ENCODE measurements at regions not wholly inside any gene's neighbourhood (a gene's known extent, or its start where the extent isn't known, plus 50 kb on each side); places are given as distances from the start of the nearest gene placed in this dataset.

- Histone ChIP-seq H3K27me3 (ENCODE audit: insufficient read depth) (no peaks in the 10 kb centered on the region; the same call in 1 of the 2 replicates), H3K4me2 (no peak overlapping the region), H3K27ac (ENCODE audit: low read depth in 2 of 2, low read length in 1 of 2) (no peak overlapping the region), H3K4me3 (ENCODE audit: low read depth in 2 of 2, low read length in 1 of 2) (no peak overlapping the region), H3K36me3 (replicated peaks in 1 of 2; ENCODE audit: control insufficient read depth in 1 of 2, insufficient read depth in 2 of 2, low read length in 1 of 2) (no peaks in the 10 kb centered on the region), H3K4me1 (ENCODE audit: control insufficient read depth in 1 of 2, insufficient read depth in 2 of 2, low read depth in 1 of 2, low read length in 1 of 2) (no peaks in the 10 kb centered on the region), H3K9me2 (no peaks in the 10 kb centered on the region), H3K9me3 (no peaks in the 10 kb centered on the region), H4K20me1 (ENCODE audit: insufficient read depth) (no peaks in the 10 kb centered on the region), H2AFZ (ENCODE audit: low read depth) (no peak overlapping the region), H3K79me2 (ENCODE audit: insufficient read depth) (no peaks in the 10 kb centered on the region), H3K9ac (no peak overlapping the region), H3F3A (replicated peaks; ENCODE audit: insufficient read depth) (no peaks in the 10 kb centered on the region)
- DNase-seq = no peak
- ChIA-PET CTCF (interaction anchor here (0.7 to 1.1 kb wide), 2 partner anchors 177 to 559 kb away, joined by 3 read pairs; no protein-coding TSS in a partner anchor), POLR2A (no interaction called here)
- TF ChIP-seq CTCF (IDR thresholded peaks at IDR 0.05) (no peak), FOSL2 (IDR thresholded peaks at IDR 0.05; ENCODE audit: borderline replicate concordance, low read depth) (no peak), GABPA (IDR thresholded peaks at IDR 0.05; ENCODE audit: low read depth) (no peak), ELF1 (IDR thresholded peaks at IDR 0.05) (no peak), GATA2 (CRISPR knock-in tag; IDR thresholded peaks at IDR 0.05) (no peak), RAD21 (IDR thresholded peaks at IDR 0.05; ENCODE audit: low read length) (no peak), SIN3A (IDR thresholded peaks at IDR 0.05; ENCODE audit: borderline replicate concordance, low read depth, low read length) (no peak), MEF2A (IDR thresholded peaks at IDR 0.05; ENCODE audit: borderline replicate concordance, low read depth) (no peak), RXRA (IDR thresholded peaks at IDR 0.05; ENCODE audit: borderline replicate concordance, low read depth) (no peak), TEAD4 (IDR thresholded peaks at IDR 0.05; ENCODE audit: borderline replicate concordance, insufficient read depth) (no peak), RCOR1 (IDR thresholded peaks at IDR 0.05; ENCODE audit: low read length) (no peak), YY1 (IDR thresholded peaks at IDR 0.05; ENCODE audit: low read depth) (no peak), SMC3 (IDR thresholded peaks at IDR 0.05; ENCODE audit: low read depth, low read length) (no peak), NFIC (IDR thresholded peaks at IDR 0.05; ENCODE audit: borderline replicate concordance) (no peak), EP300 (IDR thresholded peaks at IDR 0.05; ENCODE audit: borderline replicate concordance in 1 of 2, low read depth in 1 of 2, low read length in 1 of 2) (no peak)
- TF ChIP-seq, protein P1, sequence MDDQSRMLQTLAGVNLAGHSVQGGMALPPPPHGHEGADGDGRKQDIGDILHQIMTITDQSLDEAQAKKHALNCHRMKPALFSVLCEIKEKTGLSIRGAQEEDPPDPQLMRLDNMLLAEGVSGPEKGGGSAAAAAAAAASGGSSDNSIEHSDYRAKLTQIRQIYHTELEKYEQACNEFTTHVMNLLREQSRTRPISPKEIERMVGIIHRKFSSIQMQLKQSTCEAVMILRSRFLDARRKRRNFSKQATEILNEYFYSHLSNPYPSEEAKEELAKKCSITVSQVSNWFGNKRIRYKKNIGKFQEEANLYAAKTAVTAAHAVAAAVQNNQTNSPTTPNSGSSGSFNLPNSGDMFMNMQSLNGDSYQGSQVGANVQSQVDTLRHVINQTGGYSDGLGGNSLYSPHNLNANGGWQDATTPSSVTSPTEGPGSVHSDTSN (IDR thresholded peaks at IDR 0.05) = no peak
- TF ChIP-seq, protein P2, sequence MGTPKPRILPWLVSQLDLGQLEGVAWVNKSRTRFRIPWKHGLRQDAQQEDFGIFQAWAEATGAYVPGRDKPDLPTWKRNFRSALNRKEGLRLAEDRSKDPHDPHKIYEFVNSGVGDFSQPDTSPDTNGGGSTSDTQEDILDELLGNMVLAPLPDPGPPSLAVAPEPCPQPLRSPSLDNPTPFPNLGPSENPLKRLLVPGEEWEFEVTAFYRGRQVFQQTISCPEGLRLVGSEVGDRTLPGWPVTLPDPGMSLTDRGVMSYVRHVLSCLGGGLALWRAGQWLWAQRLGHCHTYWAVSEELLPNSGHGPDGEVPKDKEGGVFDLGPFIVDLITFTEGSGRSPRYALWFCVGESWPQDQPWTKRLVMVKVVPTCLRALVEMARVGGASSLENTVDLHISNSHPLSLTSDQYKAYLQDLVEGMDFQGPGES (IDR thresholded peaks at IDR 0.05; ENCODE audit: low read depth, low read length) = no peak
Observed at GRCh38 chr12:13539051-13539450, 342.5 kb downstream of the EMP1 start.

All from SK-N-SH (cell line).